Fibroblast of skin of abdomen (primary cell): ENCODE measurements at regions not wholly inside any gene's neighbourhood (a gene's known extent, or its start where the extent isn't known, plus 50 kb on each side); places are given as distances from the start of the nearest gene placed in this dataset.

Experiments used
- DNase-seq: peaks from one replicate; pipeline ENCODE4 v3.0.0-alpha.2; 2013

DNA sequence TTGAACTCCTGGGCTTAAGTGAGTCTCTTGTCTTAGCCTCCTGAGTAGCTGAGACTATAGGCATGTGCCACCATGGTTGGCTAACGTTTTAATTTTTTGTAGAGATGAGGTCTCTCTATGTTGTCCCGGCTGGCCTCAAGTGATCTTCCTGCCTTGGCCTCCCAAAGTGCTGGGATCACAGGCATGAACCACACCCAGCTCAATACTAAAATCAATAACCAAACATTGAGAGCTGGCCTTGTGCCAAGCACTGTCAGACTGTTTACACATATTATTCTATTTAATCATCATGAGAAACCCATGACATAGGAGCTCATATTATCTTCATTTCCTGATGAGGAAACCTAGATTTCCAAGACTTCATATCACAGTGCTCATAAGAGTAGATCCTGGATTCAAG is 251.2 kb downstream of the BAMBI start:
- no peak for DNase-seq

DNA sequence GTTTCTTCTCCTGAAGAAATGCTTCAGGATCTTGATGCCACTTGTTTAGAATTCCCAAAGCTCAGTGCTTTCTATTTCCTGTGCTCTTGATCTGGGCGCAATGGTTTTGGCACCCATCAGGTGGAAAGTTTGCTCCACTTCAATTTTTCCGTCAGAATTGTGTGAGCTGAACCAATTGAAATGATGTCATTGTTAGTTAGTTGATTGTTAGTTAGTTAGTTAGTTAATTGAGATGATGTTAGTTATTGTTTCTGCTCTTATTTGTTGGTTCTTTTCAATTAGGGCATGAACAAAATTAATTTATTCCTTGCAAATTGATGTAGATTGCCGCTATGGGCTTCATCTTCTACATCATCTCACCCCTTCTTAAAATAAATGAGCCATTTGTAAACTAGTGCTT is 252.6 kb downstream of the BAMBI start:
- DNase-seq = no peak

- DNase-seq = no peak
These were observed 253.5 kb downstream of the BAMBI start for GRCh38 chr10:28930514-28931495.

DNA sequence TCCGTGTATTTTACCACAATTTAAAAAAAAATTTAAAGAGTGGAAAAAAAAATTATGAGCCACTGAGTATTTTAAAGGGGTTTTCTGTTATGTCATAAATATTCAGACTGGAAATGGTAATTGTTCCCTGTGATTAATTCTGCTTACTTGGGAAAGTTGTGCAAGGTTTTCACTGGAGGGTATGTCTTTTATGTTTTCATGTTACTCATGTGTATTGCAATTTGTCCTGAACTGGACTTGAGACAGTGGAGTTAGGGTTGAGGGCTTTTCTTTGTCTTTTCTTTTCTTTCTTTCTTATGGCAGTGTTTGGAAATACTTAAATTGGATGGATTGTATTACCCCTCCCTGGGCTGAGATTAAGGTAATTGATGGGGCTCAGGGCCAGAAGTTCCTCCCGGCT is 257.7 kb downstream of the BAMBI start:
- DNase-seq = no peak

DNA sequence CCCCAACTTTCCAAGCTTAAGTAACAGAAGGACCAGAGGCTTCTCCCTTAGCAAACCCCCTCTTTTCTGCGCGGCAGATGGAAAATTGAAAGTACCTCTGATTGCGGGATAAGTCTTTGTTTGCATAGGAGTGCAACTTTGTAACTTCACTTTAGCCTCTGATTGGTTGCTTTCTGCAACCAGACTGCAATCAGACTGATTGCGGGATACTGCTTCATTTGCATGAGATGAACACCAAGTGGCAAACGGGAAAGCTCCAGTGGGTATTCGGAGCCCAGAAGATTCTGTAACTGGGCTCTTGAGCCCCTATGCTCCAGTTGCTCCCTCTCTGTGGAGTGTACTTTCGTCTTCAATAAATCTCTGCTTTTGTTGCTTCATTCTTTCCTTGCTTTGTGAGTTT is 260.6 kb downstream of the BAMBI start:
- DNase-seq = no peak

DNA sequence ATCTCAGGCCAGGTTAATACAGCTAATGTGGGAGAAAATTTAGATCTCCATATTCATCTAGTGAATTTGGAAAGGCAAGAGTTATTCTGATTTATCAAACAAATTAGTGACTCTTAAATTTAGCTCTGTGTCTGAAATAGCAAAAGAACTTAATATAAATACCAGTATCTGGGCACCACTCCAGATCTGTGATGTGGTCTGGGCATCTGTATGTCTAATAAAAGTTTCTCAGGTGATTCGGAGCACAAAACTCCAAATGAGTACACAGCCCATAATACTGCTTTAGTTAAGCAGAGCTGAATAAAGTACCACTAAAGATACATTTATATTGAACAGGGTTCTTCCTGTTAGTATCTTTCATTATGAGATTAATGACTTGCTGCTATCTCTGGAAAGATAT is 261.4 kb downstream of the BAMBI start:
- DNase-seq = peak; percentile 56

- DNase-seq = peak; percentile 73
These were observed 262.2 kb downstream of the BAMBI start for GRCh38 chr10:28939281-28940157.

- DNase-seq = no peak
These were observed 263.0 kb downstream of the BAMBI start for GRCh38 chr10:28940158-28940888.

DNA sequence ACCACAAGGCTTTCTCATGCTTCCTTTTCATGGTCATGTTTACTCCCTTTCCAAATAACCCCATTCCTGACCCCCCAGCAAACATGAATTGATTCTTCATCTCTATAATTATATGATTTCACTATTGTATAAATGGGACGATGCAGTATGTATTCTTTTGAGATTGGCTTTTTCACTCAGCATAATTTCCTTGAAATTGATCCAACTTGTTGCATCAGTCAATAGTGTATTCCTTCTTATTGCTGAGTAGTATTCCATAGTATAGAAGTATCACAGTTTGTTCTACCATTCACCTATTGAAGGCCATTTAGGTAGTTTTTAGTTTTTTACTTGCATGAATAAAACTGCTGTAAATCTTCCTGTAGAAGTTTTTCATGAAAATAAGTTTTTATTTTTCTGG is 264.7 kb downstream of the BAMBI start:
- DNase-seq = no peak

DNA sequence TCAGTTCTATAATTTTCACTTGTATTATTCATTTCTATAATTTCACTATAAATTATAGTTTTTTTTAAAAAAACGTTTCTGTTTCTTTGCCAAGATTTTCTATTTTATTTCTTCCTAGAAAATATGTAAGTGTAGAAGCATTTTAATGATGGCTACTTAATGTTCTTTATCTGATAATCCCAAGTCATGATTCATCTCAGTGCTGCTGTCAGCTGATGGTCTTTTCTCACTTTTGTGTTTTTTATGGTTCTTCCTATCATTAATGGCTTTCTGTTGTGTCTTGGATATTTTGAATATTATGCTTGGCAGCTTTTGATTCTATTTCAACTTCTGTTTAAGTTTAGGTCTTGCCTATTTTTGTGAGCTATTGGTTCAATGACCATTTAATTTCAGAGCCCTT is 268.6 kb downstream of the BAMBI start:
- DNase-seq = peak; percentile 34

DNA sequence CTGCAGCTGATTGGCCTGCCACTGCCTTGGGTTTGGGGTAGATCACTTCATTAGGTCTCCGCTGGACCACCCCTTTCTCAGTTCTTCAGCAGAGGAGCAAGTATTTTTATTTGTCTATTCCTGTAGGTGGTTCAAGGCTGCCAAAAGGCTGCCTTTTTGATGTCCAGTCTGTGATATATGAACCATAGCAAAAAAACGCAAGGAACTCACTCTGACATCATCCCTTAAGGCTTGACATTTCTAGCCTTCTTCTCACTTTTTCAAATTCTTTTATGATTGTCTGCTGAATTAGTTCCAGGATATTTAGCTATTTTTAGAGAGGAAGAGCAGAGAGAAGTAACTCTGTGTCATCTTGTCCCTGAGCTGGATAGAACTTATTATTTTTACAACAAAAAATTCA is 269.2 kb downstream of the BAMBI start:
- DNase-seq = peak; percentile 86

DNA sequence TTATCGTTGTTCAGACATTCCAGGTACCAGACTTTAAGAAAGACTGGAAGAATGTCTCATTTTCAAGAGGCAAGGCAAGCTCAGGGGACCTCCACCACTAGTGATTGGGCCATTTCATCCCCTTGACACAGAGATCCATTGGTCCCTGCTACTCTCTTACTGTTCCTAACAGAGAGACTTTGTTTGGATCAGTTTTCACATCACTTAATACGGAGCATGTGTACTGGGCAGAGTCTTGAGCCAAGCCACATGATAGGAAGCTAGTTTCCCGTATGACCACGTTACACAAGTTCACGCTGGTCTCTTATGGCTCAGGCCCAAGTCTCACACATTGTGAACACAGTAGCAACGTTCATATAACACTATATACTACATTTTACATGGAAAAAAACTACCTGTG is 269.9 kb downstream of the BAMBI start:
- DNase-seq = peak; percentile 41

- no peak for DNase-seq
These were observed 270.7 kb downstream of the BAMBI start for GRCh38 chr10:28948046-28948445.

- DNase-seq = peak; percentile 49
These were observed 272.0 kb downstream of the BAMBI start for GRCh38 chr10:28949005-28950004.

- DNase-seq = no peak
These were observed 274.2 kb downstream of the BAMBI start for GRCh38 chr10:28951484-28951883.

DNA sequence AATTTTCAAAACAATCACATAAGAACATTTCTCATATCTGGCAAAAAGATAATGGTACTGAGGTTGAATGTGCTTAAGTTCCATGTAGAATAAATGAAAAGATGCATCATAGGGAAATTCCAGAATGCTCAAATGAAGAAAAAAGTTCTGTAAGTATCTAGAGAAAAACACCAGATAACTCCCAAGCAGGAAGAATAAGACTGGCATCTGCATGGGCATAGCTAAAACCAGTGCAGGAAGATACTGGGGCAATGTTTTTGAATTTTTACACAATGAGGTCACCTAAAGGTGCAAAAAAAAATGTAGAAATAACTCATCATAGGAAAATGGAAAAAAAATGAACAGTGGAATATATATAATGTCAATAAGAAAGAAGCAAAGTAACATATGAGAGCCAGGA is 275.2 kb downstream of the BAMBI start:
- no peak for DNase-seq

GRCh38 chr10:28954211-28954610 is 276.9 kb downstream of the BAMBI start:
- no peak for DNase-seq

GRCh38 chr10:28958468-28958867 is 281.1 kb downstream of the BAMBI start:
- DNase-seq = no peak

- no peak for DNase-seq
These were observed 282.7 kb downstream of the BAMBI start for GRCh38 chr10:28959850-28960501.

DNA sequence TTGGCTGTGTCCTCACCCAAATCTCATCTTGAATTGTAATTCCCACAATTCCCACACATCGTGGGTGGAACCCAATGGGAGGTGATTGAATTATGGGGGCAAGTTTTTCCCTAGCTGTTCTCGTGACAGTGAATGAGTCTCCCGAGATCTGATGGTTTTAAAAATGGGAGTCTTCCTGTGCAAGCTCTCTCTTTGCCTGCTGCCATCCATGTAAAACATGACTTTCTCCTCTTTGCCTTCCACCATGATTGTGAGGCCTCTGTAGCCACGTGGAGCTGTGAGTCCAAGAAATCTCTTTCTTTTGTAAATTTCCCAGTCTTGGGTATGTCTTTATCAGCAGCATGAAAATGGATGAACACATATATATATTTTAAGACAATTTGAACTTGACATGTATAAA is 285.4 kb downstream of the BAMBI start:
- DNase-seq = no peak
